ENCODE measurements at regions not wholly inside any gene's neighbourhood (a gene's known extent, or its start where the extent isn't known, plus 50 kb on each side); places are given as distances from the start of the nearest gene placed in this dataset.

GRCh38 chr2:7452110-7452876 is 535.1 kb downstream of the RNF144A start:
- no peak for TF ChIP-seq MAX (IDR thresholded peaks at IDR 0.05; ENCODE audit: low read depth, low read length)
- TF ChIP-seq, protein P1, sequence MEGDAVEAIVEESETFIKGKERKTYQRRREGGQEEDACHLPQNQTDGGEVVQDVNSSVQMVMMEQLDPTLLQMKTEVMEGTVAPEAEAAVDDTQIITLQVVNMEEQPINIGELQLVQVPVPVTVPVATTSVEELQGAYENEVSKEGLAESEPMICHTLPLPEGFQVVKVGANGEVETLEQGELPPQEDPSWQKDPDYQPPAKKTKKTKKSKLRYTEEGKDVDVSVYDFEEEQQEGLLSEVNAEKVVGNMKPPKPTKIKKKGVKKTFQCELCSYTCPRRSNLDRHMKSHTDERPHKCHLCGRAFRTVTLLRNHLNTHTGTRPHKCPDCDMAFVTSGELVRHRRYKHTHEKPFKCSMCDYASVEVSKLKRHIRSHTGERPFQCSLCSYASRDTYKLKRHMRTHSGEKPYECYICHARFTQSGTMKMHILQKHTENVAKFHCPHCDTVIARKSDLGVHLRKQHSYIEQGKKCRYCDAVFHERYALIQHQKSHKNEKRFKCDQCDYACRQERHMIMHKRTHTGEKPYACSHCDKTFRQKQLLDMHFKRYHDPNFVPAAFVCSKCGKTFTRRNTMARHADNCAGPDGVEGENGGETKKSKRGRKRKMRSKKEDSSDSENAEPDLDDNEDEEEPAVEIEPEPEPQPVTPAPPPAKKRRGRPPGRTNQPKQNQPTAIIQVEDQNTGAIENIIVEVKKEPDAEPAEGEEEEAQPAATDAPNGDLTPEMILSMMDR (IDR thresholded peaks at IDR 0.05; ENCODE audit: low read depth, low read length) = no peak

Data from NB4 (cell line).